Suprapubic skin (tissue), 4 donors: ENCODE measurements at regions not wholly inside any gene's neighbourhood (a gene's known extent, or its start where the extent isn't known, plus 50 kb on each side); places are given as distances from the start of the nearest gene placed in this dataset.

Source experiments
- DNase-seq, 2 donors: peaks; one replicate each; pipeline ENCODE4 v3.0.0-alpha.2; 2019; ENCODE audit warnings: low spot score in 2 of 2
- H3K27ac ChIP-seq: fragments of 200-600 bp; sonication (generic); one replicate; pipeline ENCODE4 v1.5.1; 2019
- H3K27me3 ChIP-seq: fragments of 200-600 bp; sonication (generic); one replicate; pipeline ENCODE4 v1.5.1; 2019
- H3K36me3 ChIP-seq: fragments of 200-600 bp; sonication (generic); one replicate; pipeline ENCODE4 v1.5.1; 2019
- H3K4me1 ChIP-seq: fragments of 200-600 bp; sonication (generic); one replicate; pipeline ENCODE4 v1.5.1; 2019
- H3K4me3 ChIP-seq: fragments of 200-600 bp; sonication (generic); one replicate; pipeline ENCODE4 v1.5.1; 2019; ENCODE audit warnings: mild to moderate bottlenecking
- H3K9me3 ChIP-seq: fragments of 200-600 bp; sonication (generic); one replicate; pipeline ENCODE4 v1.5.1; 2019
- CTCF ChIP-seq, 2 donors: fragments of 200-600 bp in 1 of 2; fragments of 450-650 bp in 1 of 2; sonication (generic) in 1 of 2; IDR thresholded peaks; one replicate each; pipeline ENCODE4 v1.5.1; 2016 to 2019; ENCODE audit warnings: antibody characterized with exemption in 2 of 2, mild to moderate bottlenecking in 1 of 2, moderate library complexity in 1 of 2
- EP300 ChIP-seq: sonication (generic); formaldehyde crosslinking; IDR thresholded peaks from one replicate; pipeline ENCODE4 v1.6.1; 2017; ENCODE audit warnings: antibody characterized with exemption
- POLR2A ChIP-seq, 2 donors: fragments of 450-650 bp; IDR thresholded peaks; one replicate each; pipeline ENCODE4 v1.6.1; 2017; ENCODE audit warnings: antibody characterized with exemption in 2 of 2, mild to moderate bottlenecking in 2 of 2, moderate library complexity in 2 of 2
- POLR2AphosphoS5 ChIP-seq, 3 donors: sonication (generic); formaldehyde crosslinking; IDR thresholded peaks; one replicate each; pipeline ENCODE4 v1.6.1; 2017; ENCODE audit warnings: antibody characterized with exemption in 3 of 3
- WGBS: methylation state at CpG from one replicate; pipeline ENCODE4 v1.1.5; 2018; 5-methylcytosine and 5-hydroxymethylcytosine counted together

DNA sequence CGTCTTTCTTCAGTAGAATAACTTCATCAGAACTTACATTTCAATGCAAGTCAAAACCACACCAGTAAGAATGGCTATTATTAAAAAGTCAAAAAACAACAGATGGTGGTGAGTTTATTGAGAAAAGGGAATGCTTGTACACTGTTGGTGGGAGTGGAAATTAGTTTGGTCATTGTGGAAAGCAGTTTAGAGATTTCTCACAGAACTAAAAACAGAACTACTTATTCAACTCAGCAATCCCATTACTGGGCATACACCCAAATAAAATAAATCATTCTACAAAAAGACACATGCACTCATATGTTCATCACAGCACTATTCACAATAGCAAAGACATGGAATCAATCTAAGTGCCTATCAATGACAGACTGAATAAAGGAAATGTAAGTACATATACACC, 231.2 kb downstream of the NHLRC3 start:
- DNase-seq: no peak
- no peaks in the 10 kb centered on the region for H3K27me3 ChIP-seq
- no peak overlapping the region for H3K27ac ChIP-seq
- no peaks in the 10 kb centered on the region for H3K36me3 ChIP-seq
- TF ChIP-seq EP300: no peak
- no peak for TF ChIP-seq POLR2AphosphoS5 (IDR thresholded peaks at IDR 0.05)
- TF ChIP-seq CTCF (IDR thresholded peaks at IDR 0.05): no peak
- no peak for TF ChIP-seq POLR2A (IDR thresholded peaks at IDR 0.05)
- H3K4me3 ChIP-seq: no peak overlapping the region
- H3K4me1 ChIP-seq: no peaks in the 10 kb centered on the region
- WGBS: 89% methylated on average over 1 of the region's 1 CpG
- no peaks in the 10 kb centered on the region for H3K9me3 ChIP-seq

DNA sequence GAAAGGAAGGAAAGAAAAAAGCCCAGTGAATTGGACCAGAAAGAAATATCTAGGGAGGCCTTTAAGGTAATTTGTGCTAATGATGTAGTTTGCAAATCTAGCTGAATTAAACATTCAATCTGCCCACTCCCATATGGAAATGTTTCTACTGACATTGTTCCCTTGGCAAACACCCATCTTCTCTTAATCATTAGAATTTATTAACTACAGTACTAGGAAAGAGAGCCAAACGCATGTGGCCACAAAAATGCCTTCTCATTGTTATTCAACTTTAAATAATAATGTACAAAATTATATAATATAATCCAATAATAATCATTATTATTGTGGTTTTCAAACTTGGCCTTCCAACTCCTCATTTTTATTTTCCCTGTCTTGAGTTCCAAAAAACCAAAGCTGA, 234.7 kb downstream of the NHLRC3 start:
- Histone ChIP-seq H3K9me3 (no peaks in the 10 kb centered on the region), H3K27ac (no peak overlapping the region), H3K27me3 (no peaks in the 10 kb centered on the region), H3K36me3 (no peaks in the 10 kb centered on the region), H3K4me1 (no peaks in the 10 kb centered on the region), H3K4me3 (no peak overlapping the region)
- TF ChIP-seq POLR2A (IDR thresholded peaks at IDR 0.05) (no peak), POLR2AphosphoS5 (IDR thresholded peaks at IDR 0.05) (no peak), CTCF (IDR thresholded peaks at IDR 0.05) (no peak), EP300 (no peak)
- 42% methylated on average over 1 of the region's 1 CpG for WGBS
- DNase-seq: no peak

DNA sequence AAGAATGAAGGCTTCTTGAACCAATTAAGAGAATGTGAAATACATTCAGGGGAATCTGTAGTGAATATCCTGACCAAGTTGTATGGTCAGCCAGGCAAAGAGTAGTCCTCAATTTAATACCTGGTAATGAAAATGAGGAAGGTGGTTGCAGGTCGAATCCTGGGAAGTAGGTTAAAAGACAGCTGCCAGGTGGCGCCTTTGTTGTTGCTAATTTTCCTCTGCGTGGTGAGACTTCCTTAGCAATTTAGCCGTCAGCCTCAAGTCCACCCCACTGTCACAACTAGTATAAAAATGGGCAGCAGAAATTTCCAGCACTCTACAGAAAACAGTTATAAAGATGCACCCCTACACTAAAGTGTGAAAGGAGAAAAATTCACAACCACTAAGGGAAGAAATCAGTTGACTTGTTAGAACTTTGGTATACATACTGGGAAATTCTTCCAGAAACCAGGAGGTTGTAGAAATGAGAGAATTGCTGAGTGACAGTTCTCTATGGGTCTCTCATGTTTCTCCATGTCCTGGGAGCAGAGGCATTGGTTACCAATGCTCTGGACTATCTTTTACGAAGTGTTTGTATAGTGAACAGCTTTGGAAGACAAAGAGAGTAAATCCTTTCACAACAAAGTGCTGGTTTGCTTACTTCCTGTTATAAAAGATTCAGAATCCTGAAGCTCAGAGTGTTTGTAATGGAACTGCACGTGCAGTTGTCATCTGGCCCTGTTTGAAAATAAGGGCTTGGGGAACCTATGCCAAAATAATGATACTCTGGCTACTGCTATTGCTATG, 235.9 kb downstream of the NHLRC3 start:
- Histone ChIP-seq H3K4me3 (no peak overlapping the region), H3K27ac (no peak overlapping the region), H3K27me3 (no peaks in the 10 kb centered on the region), H3K36me3 (no peaks in the 10 kb centered on the region), H3K9me3 (no peaks in the 10 kb centered on the region), H3K4me1 (no peaks in the 10 kb centered on the region)
- no peak for DNase-seq
- no peak for TF ChIP-seq EP300
- WGBS: 54% methylated on average over 6 of the region's 6 CpGs

GRCh38 chr13:39274739-39275325, 236.6 kb downstream of the NHLRC3 start:
- TF ChIP-seq EP300 (no peak), POLR2AphosphoS5 (IDR thresholded peaks at IDR 0.05) (no peak), POLR2A (IDR thresholded peaks at IDR 0.05) (no peak), CTCF (IDR thresholded peaks at IDR 0.05) (no peak)
- H3K4me3 ChIP-seq: no peak overlapping the region
- no peaks in the 10 kb centered on the region for H3K4me1 ChIP-seq
- no peaks in the 10 kb centered on the region for H3K36me3 ChIP-seq
- 72% methylated on average over 3 of the region's 3 CpGs for WGBS
- DNase-seq: no peak
- no peak overlapping the region for H3K27ac ChIP-seq
- H3K27me3 ChIP-seq: no peaks in the 10 kb centered on the region
- H3K9me3 ChIP-seq: no peaks in the 10 kb centered on the region

GRCh38 chr13:39279077-39279476, 240.8 kb downstream of the NHLRC3 start:
- H3K27me3 ChIP-seq: no peaks in the 10 kb centered on the region
- no peaks in the 10 kb centered on the region for H3K36me3 ChIP-seq
- H3K9me3 ChIP-seq: no peaks in the 10 kb centered on the region
- 77% methylated on average over 2 of the region's 2 CpGs for WGBS
- no peak overlapping the region for H3K27ac ChIP-seq
- TF ChIP-seq EP300 (no peak), POLR2AphosphoS5 (IDR thresholded peaks at IDR 0.05) (no peak), CTCF (IDR thresholded peaks at IDR 0.05) (no peak), POLR2A (IDR thresholded peaks at IDR 0.05) (no peak)
- no peaks in the 10 kb centered on the region for H3K4me1 ChIP-seq
- H3K4me3 ChIP-seq: no peak overlapping the region
- DNase-seq: no peak
